Memory B cell (primary cell): ENCODE measurements at regions not wholly inside any gene's neighbourhood (a gene's known extent, or its start where the extent isn't known, plus 50 kb on each side); places are given as distances from the start of the nearest gene placed in this dataset.
"Not testable (repeated sequence)": the region's sequence is repeated elsewhere in the genome, so short reads cannot be mapped to it uniquely, and the experiment has no call there.

Experiments used
- ATAC-seq: fragments of 150-1000 bp; cut with Tn5 transposase; 2 replicates; pipeline ENCODE4 v1.10.0; 2021; ENCODE audit warnings: low read depth, mild to moderate bottlenecking, moderate library complexity
- DNase-seq, 2 donors: peaks; one replicate each; pipeline ENCODE4 v3.0.0; 2022; ENCODE audit warnings: low spot score in 2 of 2
- H3K27ac Mint-ChIP-seq: one replicate; pipeline ENCODE4 v1.8.0; 2022; ENCODE audit warnings: mild to moderate bottlenecking, moderate library complexity, mixed read lengths
- H3K27me3 Mint-ChIP-seq: one replicate; pipeline ENCODE4 v1.8.0; 2022; ENCODE audit warnings: mixed read lengths
- H3K36me3 Mint-ChIP-seq: one replicate; pipeline ENCODE4 v1.8.0; 2022; ENCODE audit warnings: mild to moderate bottlenecking, mixed read lengths
- H3K4me1 Mint-ChIP-seq: one replicate; pipeline ENCODE4 v1.8.0; 2022; ENCODE audit warnings: mixed read lengths
- H3K4me3 Mint-ChIP-seq: one replicate; pipeline ENCODE4 v1.8.0; 2022; ENCODE audit warnings: mild to moderate bottlenecking, moderate library complexity, mixed read lengths
- H3K9me3 Mint-ChIP-seq: one replicate; pipeline ENCODE4 v1.8.0; 2022; ENCODE audit warnings: mixed read lengths

DNA sequence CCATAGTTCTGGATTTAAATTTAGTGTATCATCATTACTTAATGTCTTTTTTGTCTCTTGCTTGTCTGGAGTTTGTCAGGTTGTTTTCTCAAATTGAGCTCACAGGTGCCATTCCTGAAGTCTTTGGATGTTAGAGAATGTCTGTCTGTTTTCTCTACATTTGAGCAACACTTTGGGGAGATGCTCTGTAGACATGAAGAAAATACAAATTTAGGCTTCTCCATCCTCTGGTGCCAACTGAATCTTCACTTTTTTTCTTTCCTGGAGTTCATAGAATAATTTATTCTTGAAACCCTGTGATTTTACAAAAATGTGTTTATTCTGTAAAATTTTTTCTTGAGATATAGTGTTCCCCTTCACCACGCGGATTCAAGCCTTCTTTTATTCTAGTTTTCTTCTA is 256.4 kb upstream of the HDAC4 start:
- Mint-ChIP-seq H3K9me3 (peaks cover 1% of the 10 kb centered on the region), H3K4me3 (no peak overlapping the region)
- no peak for ATAC-seq

DNA sequence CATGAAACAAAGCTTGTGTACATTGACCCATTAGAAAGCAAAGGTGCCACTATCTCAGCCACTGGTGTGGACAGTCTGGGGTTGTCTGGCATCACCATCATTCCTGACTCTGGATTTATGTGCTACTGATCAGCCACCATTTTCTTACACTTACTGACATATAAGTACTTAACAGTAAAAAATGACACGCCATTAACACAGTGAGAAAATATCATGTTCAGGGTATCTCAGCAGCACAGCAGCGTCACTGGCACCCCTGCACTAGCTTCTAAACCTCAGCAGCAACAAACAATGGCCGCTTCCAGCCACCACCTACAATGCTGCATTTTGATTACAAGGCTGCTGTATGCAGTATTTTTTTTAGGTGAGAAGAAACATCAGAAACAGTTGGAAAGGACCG is 253.4 kb upstream of the HDAC4 start:
- peaks cover 1% of the 10 kb centered on the region for H3K9me3 Mint-ChIP-seq
- no peak for ATAC-seq
- no peak overlapping the region for H3K27ac Mint-ChIP-seq
- no peaks in the 10 kb centered on the region for H3K36me3 Mint-ChIP-seq
- DNase-seq: no peak
- no peak overlapping the region for H3K4me3 Mint-ChIP-seq
- no peaks in the 10 kb centered on the region for H3K4me1 Mint-ChIP-seq
- H3K27me3 Mint-ChIP-seq: peaks cover 5% of the 10 kb centered on the region

More for the DNA sequence above, 256.4 kb upstream of the HDAC4 start:
- H3K4me1 Mint-ChIP-seq: no peaks in the 10 kb centered on the region
- H3K27me3 Mint-ChIP-seq: peaks cover 15% of the 10 kb centered on the region
- no peak overlapping the region for H3K27ac Mint-ChIP-seq
- DNase-seq: no peak
- no peaks in the 10 kb centered on the region for H3K36me3 Mint-ChIP-seq

DNA sequence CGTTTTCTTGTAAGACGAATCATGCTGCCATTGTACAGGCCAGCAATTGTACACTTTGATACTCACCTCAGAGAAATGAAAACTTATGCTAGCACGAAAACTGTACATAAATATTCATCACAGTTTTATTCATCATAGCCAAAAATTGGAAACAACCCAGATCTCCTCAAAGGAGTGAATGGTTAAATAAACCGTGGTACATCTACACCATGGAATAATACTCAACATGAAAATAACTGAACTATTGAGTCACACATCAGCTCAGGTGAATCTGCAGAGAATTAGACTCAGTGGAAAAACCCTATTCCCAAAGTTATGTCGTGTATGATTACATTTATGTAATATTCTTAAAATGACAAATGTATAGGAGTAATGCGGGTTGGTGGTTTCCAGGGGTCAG is 251.0 kb upstream of the HDAC4 start:
- H3K27ac Mint-ChIP-seq: no peak overlapping the region

DNA sequence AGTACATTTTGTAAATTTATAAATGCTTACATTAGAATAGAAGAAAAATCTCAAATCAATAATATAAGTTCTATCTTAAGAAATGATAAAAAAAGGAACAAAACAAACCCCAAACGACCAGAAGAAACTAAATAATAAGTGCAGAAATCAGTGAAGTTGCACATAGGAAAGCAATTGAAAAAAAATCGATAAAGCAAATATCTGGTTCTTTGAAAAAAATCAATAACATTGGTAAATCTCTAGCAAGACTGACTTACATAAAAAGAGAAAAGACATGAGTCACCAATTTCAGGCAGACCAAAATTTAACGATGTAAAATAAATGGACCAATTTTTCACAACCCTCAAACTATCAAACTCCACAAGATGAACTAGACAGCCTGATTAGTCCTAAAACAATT is 249.9 kb upstream of the HDAC4 start:
- DNase-seq (no peak), ATAC-seq (no peak)
- Mint-ChIP-seq H3K4me1 (no peaks in the 10 kb centered on the region), H3K9me3 (peaks cover 4% of the 10 kb centered on the region), H3K27me3 (peaks cover 2% of the 10 kb centered on the region), H3K27ac (no peak overlapping the region), H3K36me3 (no peaks in the 10 kb centered on the region), H3K4me3 (no peak overlapping the region)

More for the DNA sequence above, 251.0 kb upstream of the HDAC4 start:
- peaks cover 2% of the 10 kb centered on the region for H3K27me3 Mint-ChIP-seq
- H3K36me3 Mint-ChIP-seq: no peaks in the 10 kb centered on the region
- DNase-seq (no peak), ATAC-seq (no peak)
- no peak overlapping the region for H3K4me3 Mint-ChIP-seq
- peaks cover 4% of the 10 kb centered on the region for H3K9me3 Mint-ChIP-seq
- no peaks in the 10 kb centered on the region for H3K4me1 Mint-ChIP-seq

- Mint-ChIP-seq H3K9me3 (peaks cover 4% of the 10 kb centered on the region), H3K27ac (no peak overlapping the region), H3K4me3 (no peak overlapping the region), H3K36me3 (no peaks in the 10 kb centered on the region), H3K4me1 (no peaks in the 10 kb centered on the region), H3K27me3 (peaks cover 4% of the 10 kb centered on the region)
- ATAC-seq (no peak), DNase-seq (no peak)
Measured at GRCh38 chr2:239649309-239649708, 248.5 kb upstream of the HDAC4 start.

GRCh38 chr2:239648607-239649006 is 247.8 kb upstream of the HDAC4 start:
- no peaks in the 10 kb centered on the region for H3K4me1 Mint-ChIP-seq
- peaks cover 4% of the 10 kb centered on the region for H3K9me3 Mint-ChIP-seq
- no peaks in the 10 kb centered on the region for H3K36me3 Mint-ChIP-seq
- ATAC-seq (no peak), DNase-seq (no peak)
- peaks cover 4% of the 10 kb centered on the region for H3K27me3 Mint-ChIP-seq
- H3K4me3 Mint-ChIP-seq: no peak overlapping the region
- H3K27ac Mint-ChIP-seq: no peak overlapping the region

DNA sequence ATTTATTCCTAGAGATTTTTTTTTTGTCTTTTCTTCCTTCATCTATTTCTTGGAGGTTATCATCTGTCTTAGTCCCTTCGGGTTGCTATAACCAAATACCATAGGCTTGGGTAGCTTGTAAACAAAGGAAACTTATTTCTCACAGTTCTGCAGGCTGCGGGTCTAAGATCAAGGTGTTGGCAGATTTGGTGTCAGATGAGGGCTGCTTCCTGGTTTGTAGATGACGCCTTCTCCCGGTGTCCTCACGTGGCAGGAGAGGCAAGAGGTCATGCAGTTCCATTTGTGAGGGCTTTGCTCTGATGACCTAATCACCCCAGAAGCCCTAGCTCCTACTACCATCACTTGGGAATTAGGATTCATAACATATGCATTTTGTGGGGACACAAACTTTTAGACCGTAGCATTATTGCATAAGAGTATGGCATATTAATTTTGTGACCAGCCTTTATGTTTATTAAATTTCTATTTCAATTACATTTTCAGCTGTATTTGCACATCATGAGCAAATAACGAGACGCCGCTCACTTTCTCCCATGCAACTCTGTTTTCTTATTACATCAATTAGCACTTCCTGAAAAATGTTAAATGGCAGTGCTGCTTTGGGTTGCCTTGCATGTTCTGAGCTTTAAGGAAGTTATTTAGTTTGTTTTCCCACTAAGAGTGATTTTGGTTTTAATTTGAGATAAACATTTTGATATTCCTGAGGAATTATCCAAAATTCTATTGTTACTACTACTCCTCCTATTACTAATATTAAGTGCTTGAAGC is 246.4 kb upstream of the HDAC4 start:
- Mint-ChIP-seq H3K27ac (no peak overlapping the region), H3K36me3 (no peaks in the 10 kb centered on the region), H3K9me3 (peaks cover 4% of the 10 kb centered on the region), H3K4me3 (no peak overlapping the region), H3K27me3 (peaks cover 4% of the 10 kb centered on the region), H3K4me1 (no peaks in the 10 kb centered on the region)
- DNase-seq (no peak), ATAC-seq (no peak)

DNA sequence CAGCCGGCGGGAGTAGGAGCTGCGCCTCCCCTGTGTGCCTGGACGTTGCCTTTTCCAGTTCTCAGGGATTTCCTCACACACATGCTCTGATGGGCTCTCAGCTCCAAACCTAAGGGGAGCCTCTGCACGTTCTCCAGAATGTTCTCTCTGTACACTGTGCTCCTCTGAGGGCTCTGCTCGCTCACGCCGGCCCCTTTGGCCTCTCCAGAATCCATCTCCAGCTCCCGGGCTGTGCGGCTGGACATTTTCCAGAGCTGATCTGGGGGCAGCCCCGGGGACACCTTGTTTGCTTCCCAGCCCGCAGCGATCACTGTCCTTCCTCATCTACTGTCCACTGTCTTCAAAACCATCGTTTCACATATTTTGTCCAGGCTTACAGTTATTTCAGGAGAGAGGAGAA is 245.4 kb upstream of the HDAC4 start:
- Mint-ChIP-seq H3K27me3 (peaks cover 4% of the 10 kb centered on the region), H3K27ac (no peak overlapping the region), H3K36me3 (no peaks in the 10 kb centered on the region), H3K9me3 (peaks cover 4% of the 10 kb centered on the region), H3K4me1 (no peaks in the 10 kb centered on the region), H3K4me3 (no peak overlapping the region)
- no peak for DNase-seq
- ATAC-seq: no peak

GRCh38 chr2:239644594-239644993 is 243.8 kb upstream of the HDAC4 start:
- DNase-seq, ATAC-seq, H3K36me3 Mint-ChIP-seq, H3K4me3 Mint-ChIP-seq, H3K9me3 Mint-ChIP-seq, H3K4me1 Mint-ChIP-seq, H3K27me3 Mint-ChIP-seq, H3K27ac Mint-ChIP-seq: not testable (repeated sequence)

DNA sequence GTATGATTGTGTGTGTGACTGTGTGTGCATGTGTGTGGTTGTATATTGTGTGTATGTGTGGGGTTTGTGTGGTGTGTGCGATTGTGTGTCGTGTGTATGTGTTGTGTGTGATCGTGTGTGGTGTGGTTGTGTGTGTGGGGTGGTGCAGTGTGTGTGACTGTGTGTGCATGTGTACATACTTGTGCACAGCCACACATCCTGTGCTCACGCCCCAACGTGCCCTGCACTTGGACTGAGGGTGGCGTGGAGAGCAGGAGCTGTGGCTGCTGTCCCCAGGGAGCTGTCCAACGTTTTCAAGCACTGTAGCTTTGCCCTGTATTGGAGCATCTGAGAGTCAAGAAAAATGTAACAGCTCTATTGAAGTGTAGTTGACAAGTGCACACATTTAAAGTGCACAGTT is 243.2 kb upstream of the HDAC4 start:
- H3K4me3 Mint-ChIP-seq: no peak overlapping the region
- peaks cover under 1% of the 10 kb centered on the region for H3K9me3 Mint-ChIP-seq
- peaks cover 3% of the 10 kb centered on the region for H3K27me3 Mint-ChIP-seq
- ATAC-seq (no peak), DNase-seq (no peak)
- H3K4me1 Mint-ChIP-seq: no peaks in the 10 kb centered on the region
- H3K27ac Mint-ChIP-seq: no peak overlapping the region
- H3K36me3 Mint-ChIP-seq: no peaks in the 10 kb centered on the region

DNA sequence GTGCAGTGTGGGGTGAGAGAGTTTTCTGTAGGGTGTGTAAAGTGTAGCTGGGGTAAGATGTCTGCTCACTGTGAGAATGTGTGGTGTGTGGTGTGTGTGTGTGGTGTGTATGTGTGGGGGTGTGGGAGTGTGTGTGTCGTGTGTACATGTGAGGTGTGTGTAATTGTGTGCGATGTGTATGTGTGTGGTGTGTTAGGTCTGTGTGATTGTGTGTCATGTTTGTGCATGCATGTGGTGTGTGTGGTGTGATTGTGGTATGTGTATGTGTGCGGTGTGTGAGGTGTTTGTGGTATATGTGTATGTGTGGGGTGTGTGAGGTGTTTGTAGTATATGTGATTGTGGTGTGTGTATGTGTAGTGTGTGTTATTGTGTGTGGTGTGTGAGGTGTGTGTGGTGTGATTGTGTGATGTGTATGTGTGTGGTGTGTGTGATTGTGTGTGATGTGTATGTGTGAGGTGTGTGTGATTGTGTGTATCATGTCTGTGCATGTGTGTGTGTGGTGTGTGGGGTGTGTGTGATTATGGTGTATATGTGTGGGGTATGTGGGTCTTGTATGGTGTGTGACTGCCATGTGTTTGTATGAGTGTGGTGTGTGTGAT is 241.7 kb upstream of the HDAC4 start:
- H3K9me3 Mint-ChIP-seq: no peaks in the 10 kb centered on the region

GRCh38 chr2:239641904-239642303 is 241.1 kb upstream of the HDAC4 start:
- H3K4me3 Mint-ChIP-seq, H3K9me3 Mint-ChIP-seq, H3K4me1 Mint-ChIP-seq, H3K27ac Mint-ChIP-seq, DNase-seq, H3K36me3 Mint-ChIP-seq, ATAC-seq, H3K27me3 Mint-ChIP-seq: not testable (repeated sequence)

More for the DNA sequence above, 241.7 kb upstream of the HDAC4 start:
- no peak overlapping the region for H3K27ac Mint-ChIP-seq
- H3K4me3 Mint-ChIP-seq: no peak overlapping the region
- H3K36me3 Mint-ChIP-seq: no peaks in the 10 kb centered on the region
- no peak for ATAC-seq
- peaks cover 3% of the 10 kb centered on the region for H3K27me3 Mint-ChIP-seq
- DNase-seq: no peak
- H3K4me1 Mint-ChIP-seq: no peaks in the 10 kb centered on the region

- H3K36me3 Mint-ChIP-seq: peaks cover 2% of the 10 kb centered on the region
- no peak for DNase-seq
- no peaks in the 10 kb centered on the region for H3K9me3 Mint-ChIP-seq
Measured at GRCh38 chr2:239640676-239641578, 240.1 kb upstream of the HDAC4 start.

GRCh38 chr2:239640210-239640609 is 239.4 kb upstream of the HDAC4 start:
- Mint-ChIP-seq H3K4me3 (no peak overlapping the region), H3K36me3 (peaks cover 2% of the 10 kb centered on the region), H3K27ac (no peak overlapping the region), H3K27me3 (peaks cover 13% of the 10 kb centered on the region), H3K9me3 (no peaks in the 10 kb centered on the region), H3K4me1 (no peaks in the 10 kb centered on the region)
- DNase-seq (no peak), ATAC-seq (no peak)

More at GRCh38 chr2:239640676-239641578, 240.1 kb upstream of the HDAC4 start:
- ATAC-seq: no peak
- no peak overlapping the region for H3K4me3 Mint-ChIP-seq
- no peaks in the 10 kb centered on the region for H3K4me1 Mint-ChIP-seq
- H3K27me3 Mint-ChIP-seq: peaks cover 10% of the 10 kb centered on the region
- no peak overlapping the region for H3K27ac Mint-ChIP-seq
